IMR-90 (cell line): ENCODE measurements at regions not wholly inside any gene's neighbourhood (a gene's known extent, or its start where the extent isn't known, plus 50 kb on each side); places are given as distances from the start of the nearest gene placed in this dataset.

Experiments used
- ATAC-seq: fragments of 200-7000 bp; cut with Tn5 transposase; 2 replicates; pipeline ENCODE4 v1.9.1; 2020; ENCODE audit warnings: low read depth, mild to moderate bottlenecking, moderate library complexity
- BruUV-seq: library from RNA; stranded (reverse); fragments of 400-500 nt; replicated peaks from 2 replicates; lab custom pipeline; 2021; lab: Mats Ljungman, UMichigan
- CTCF ChIA-PET: fragments of 300-600 bp; formaldehyde crosslinking; extraction: SDS; loops from one replicate; lab custom pipeline; 2021; ENCODE audit warnings: antibody characterized with exemption; lab: Yijun Ruan, JAX
- POLR2A ChIA-PET: fragments of 300-600 bp; sonication (Branson Sonifier 250); formaldehyde crosslinking; loops from one replicate; lab custom pipeline; 2022; ENCODE audit warnings: antibody characterized with exemption; ENCODE audit not compliant: unreplicated experiment; lab: Charles Lee
- DNase-seq: peaks from one replicate; pipeline ENCODE4 v3.0.0; 2013
- H2AFZ ChIP-seq: replicated peaks from 2 replicates; pipeline ENCODE3; 2013; ENCODE audit warnings: low read length, mild to moderate bottlenecking; ENCODE audit not compliant: poor library complexity
- H2AK5ac ChIP-seq: 2 replicates; pipeline ENCODE4 v1.6.1; 2013; ENCODE audit warnings: low read depth, low read length, inconsistent platforms
- H2AK9ac ChIP-seq: replicated peaks from 2 replicates; pipeline ENCODE3; 2013; ENCODE audit warnings: mild to moderate bottlenecking, low read depth, low read length, moderate library complexity; ENCODE audit not compliant: poor library complexity
- H2BK120ac ChIP-seq: 2 replicates; pipeline ENCODE4 v1.6.1; 2013; ENCODE audit warnings: low read depth, low read length, inconsistent platforms
- H2BK15ac ChIP-seq: 3 replicates; pipeline ENCODE4 v1.6.1; 2013; ENCODE audit warnings: low read depth, low read length, inconsistent platforms
- H2BK20ac ChIP-seq: 2 replicates; pipeline ENCODE4 v1.6.1; 2013; ENCODE audit warnings: low read depth, mild to moderate bottlenecking, inconsistent platforms, low read length, moderate library complexity
- H2BK5ac ChIP-seq: 2 replicates; pipeline ENCODE4 v1.6.1; 2013; ENCODE audit warnings: mild to moderate bottlenecking, low read depth, low read length, inconsistent platforms; ENCODE audit not compliant: poor library complexity, severe bottlenecking
- H3K14ac ChIP-seq: replicated peaks from 2 replicates; pipeline ENCODE4 v1.6.1; 2013; ENCODE audit warnings: low read depth, low read length, inconsistent platforms
- H3K18ac ChIP-seq: 2 replicates; pipeline ENCODE4 v1.6.1; 2013; ENCODE audit warnings: low read depth, low read length, control low read depth
- H3K23ac ChIP-seq: 2 replicates; pipeline ENCODE4 v1.6.1; 2013; ENCODE audit warnings: low read depth, low read length, inconsistent platforms
- H3K27ac ChIP-seq: 2 replicates; pipeline ENCODE4 v1.5.1; 2013; ENCODE audit warnings: mild to moderate bottlenecking, control low read depth, low read length; ENCODE audit not compliant: insufficient read depth
- H3K27me3 ChIP-seq: 2 replicates; pipeline ENCODE4 v1.6.1; 2013; ENCODE audit warnings: low read length; ENCODE audit not compliant: control insufficient read depth, insufficient read depth
- H3K36me3 ChIP-seq: 2 replicates; pipeline ENCODE4 v1.6.1; 2013; ENCODE audit warnings: low read length, mixed read lengths; ENCODE audit not compliant: control insufficient read depth, insufficient read depth
- H3K4ac ChIP-seq: 2 replicates; pipeline ENCODE4 v1.6.1; 2013; ENCODE audit warnings: low read depth, low read length, inconsistent platforms
- H3K4me1 ChIP-seq: 2 replicates; pipeline ENCODE4 v1.6.1; 2013; ENCODE audit warnings: low read length, mixed read lengths; ENCODE audit not compliant: control insufficient read depth, insufficient read depth
- H3K4me2 ChIP-seq: 2 replicates; pipeline ENCODE4 v1.6.1; 2013; ENCODE audit warnings: low read depth, mild to moderate bottlenecking, control low read depth, low read length, moderate library complexity
- H3K4me3 ChIP-seq: 2 replicates; pipeline ENCODE4 v1.5.1; 2013; ENCODE audit warnings: low read depth, mild to moderate bottlenecking, control low read depth, low read length, moderate library complexity; ENCODE audit not compliant: insufficient read depth
- H3K56ac ChIP-seq: 2 replicates; pipeline ENCODE4 v1.6.1; 2013; ENCODE audit warnings: low read length, inconsistent platforms; ENCODE audit not compliant: insufficient read depth; ENCODE audit errors: extremely low read depth
- H3K79me1 ChIP-seq, 2 experiments: 2 replicates each; pipeline ENCODE4 v1.6.1; 2013; ENCODE audit warnings: low read length in 2 of 2, inconsistent platforms in 1 of 2, low read depth in 1 of 2
- H3K9ac ChIP-seq: 2 replicates; pipeline ENCODE4 v1.6.1; 2013; ENCODE audit warnings: low read depth, low read length, control low read depth
- H3K9me1 ChIP-seq: 2 replicates; pipeline ENCODE4 v1.6.1; 2013; ENCODE audit warnings: low read length, inconsistent platforms; ENCODE audit not compliant: insufficient read depth
- H3K9me3 ChIP-seq: 2 replicates; pipeline ENCODE4 v1.6.1; 2013; ENCODE audit warnings: low read length; ENCODE audit not compliant: control insufficient read depth, insufficient read depth
- H4K20me1 ChIP-seq: 2 replicates; pipeline ENCODE4 v1.6.1; 2013; ENCODE audit warnings: low read length, inconsistent platforms; ENCODE audit not compliant: insufficient read depth
- H4K5ac ChIP-seq: 2 replicates; pipeline ENCODE4 v1.6.1; 2013; ENCODE audit warnings: mild to moderate bottlenecking, low read depth, low read length, control low read depth
- H4K8ac ChIP-seq, 2 experiments: 2 replicates each; pipeline ENCODE4 v1.6.1; 2013; ENCODE audit warnings: low read depth in 2 of 2, low read length in 2 of 2, control low read depth in 1 of 2, inconsistent platforms in 1 of 2
- H4K91ac ChIP-seq: 2 replicates; pipeline ENCODE4 v1.6.1; 2013; ENCODE audit warnings: low read depth, low read length, inconsistent platforms; ENCODE audit not compliant: insufficient read depth
- CEBPB ChIP-seq: IDR thresholded peaks from 2 replicates; pipeline ENCODE4 v1.6.1; 2012; ENCODE audit warnings: low read depth, low read length, improper control_type of control experiment
- CTCF ChIP-seq: conservative IDR thresholded peaks from 2 replicates; pipeline ENCODE4 v1.5.1; 2012; ENCODE audit warnings: mild to moderate bottlenecking, low read depth, low read length, improper control_type of control experiment
- ELK1 ChIP-seq: fragments of 150-350 bp; IDR thresholded peaks from 2 replicates; pipeline ENCODE4 v1.6.1; 2016; ENCODE audit warnings: low read depth, mild to moderate bottlenecking, low read length, moderate library complexity, borderline replicate concordance
- FOS ChIP-seq: fragments of 150-350 bp; IDR thresholded peaks from 2 replicates; pipeline ENCODE4 v1.6.1; 2016; ENCODE audit warnings: low read depth, low read length
- MAFK ChIP-seq: IDR thresholded peaks from 2 replicates; pipeline ENCODE4 v1.6.1; 2012; ENCODE audit warnings: low read depth, low read length, improper control_type of control experiment
- MXI1 ChIP-seq: IDR thresholded peaks from 2 replicates; pipeline ENCODE4 v1.6.1; 2012; ENCODE audit warnings: low read depth, mild to moderate bottlenecking, low read length, moderate library complexity, borderline replicate concordance
- NFE2L2 ChIP-seq: fragments of 150-350 bp; IDR thresholded peaks from 2 replicates; pipeline ENCODE4 v1.6.1; 2016; ENCODE audit warnings: low read depth, mild to moderate bottlenecking, low read length
- RAD21 ChIP-seq: IDR thresholded peaks from 2 replicates; pipeline ENCODE4 v1.6.1; 2012; ENCODE audit warnings: low read length, improper control_type of control experiment
- WGBS, 2 experiments: methylation state at CpG; one replicate each; pipeline versions ENCODE4 v1.1.5 to v1.1.7; 2013; ENCODE audit warnings: missing lambda C conversion rate in 2 of 2; ENCODE audit not compliant: insufficient read length in 1 of 2; ENCODE audit errors: extremely low coverage in 2 of 2; 5-methylcytosine and 5-hydroxymethylcytosine counted together
- dilution Hi-C: fragments of 300-500 bp; cut with HindIII; formaldehyde crosslinking; loops from one replicate; pipeline ENCODE4 v1.14.3; 2018; ENCODE audit warnings: low sequenced_read_pairs; ENCODE audit not compliant: unreplicated experiment
- in situ Hi-C: fragments of 300-500 bp; cut with MboI; formaldehyde crosslinking; loops from 3 replicates; pipeline ENCODE4 v1.14.3; 2019; ENCODE audit warnings: low sequenced_read_pairs, inconsistent platforms, mixed read lengths
- intact Hi-C: fragments of 100-400 bp; cut with micrococcal nuclease; formaldehyde crosslinking; loops from 2 replicates; pipeline ENCODE4 v1.10.0; 2022

GRCh38 chr10:43759216-43759615 lies 110.5 kb upstream of the ZNF32 start:
- no TSS peak for BruUV-seq
- no peak overlapping the region for H3K4me2 ChIP-seq
- H3K9me1 ChIP-seq: no peaks in the 10 kb centered on the region
- TF ChIP-seq ELK1: no peak
- TF ChIP-seq MAFK: no peak
- no peak for TF ChIP-seq MXI1
- no peak for TF ChIP-seq CTCF
- TF ChIP-seq NFE2L2: no peak
- TF ChIP-seq FOS: no peak
- no peak for TF ChIP-seq RAD21
- no peak for TF ChIP-seq CEBPB
- no peaks in the 10 kb centered on the region for H3K27me3 ChIP-seq
- H4K8ac ChIP-seq: no peak overlapping the region
- H3K4ac ChIP-seq: no peak overlapping the region
- no CpG with 5 or more reads among the region's 5 CpGs for WGBS, 2 experiments
- no peaks in the 10 kb centered on the region for H4K20me1 ChIP-seq
- dilution Hi-C loops: no loop called here
- no peak overlapping the region for H3K56ac ChIP-seq
- no peak overlapping the region for H2BK20ac ChIP-seq
- H3K9ac ChIP-seq: no peak overlapping the region
- no peaks in the 10 kb centered on the region for H3K79me1 ChIP-seq
- H3K23ac ChIP-seq: no peak overlapping the region
- H4K5ac ChIP-seq: no peak overlapping the region
- ATAC-seq (no peak), DNase-seq (no peak)
- ChIA-PET CTCF (interaction anchor here (1.1 kb wide), 1 partner anchor 69 kb away, joined by 3 read pairs; no protein-coding TSS in a partner anchor), POLR2A (interaction anchor here (0.6 kb wide), 1 partner anchor 178 kb away, joined by 4 read pairs; no protein-coding TSS in a partner anchor)
- H2BK5ac ChIP-seq: no peak overlapping the region
- H3K4me3 ChIP-seq: no peak overlapping the region
- no peaks in the 10 kb centered on the region for H3K36me3 ChIP-seq
- H2AK5ac ChIP-seq: no peak overlapping the region
- no peak overlapping the region for H3K14ac ChIP-seq
- H3K27ac ChIP-seq: no peak overlapping the region
- H2AFZ ChIP-seq: no peak overlapping the region
- H2BK15ac ChIP-seq: no peak overlapping the region
- H3K4me1 ChIP-seq: no peaks in the 10 kb centered on the region
- no peak overlapping the region for H2BK120ac ChIP-seq
- intact Hi-C loops: no loop called here
- no peak overlapping the region for H3K18ac ChIP-seq
- H3K9me3 ChIP-seq: peaks cover 3% of the 10 kb centered on the region
- no peak overlapping the region for H4K91ac ChIP-seq
- H2AK9ac ChIP-seq: no peak overlapping the region
- in situ Hi-C loops: no loop called here
